Ovary (tissue), 3 donors: ENCODE measurements at regions not wholly inside any gene's neighbourhood (a gene's known extent, or its start where the extent isn't known, plus 50 kb on each side); places are given as distances from the start of the nearest gene placed in this dataset.

Source experiments
- POLR2A ChIP-seq: fragments of 450-650 bp; IDR thresholded peaks from one replicate; pipeline ENCODE4 v1.6.1; 2017; ENCODE audit warnings: antibody characterized with exemption, mild to moderate bottlenecking, moderate library complexity
- TF ChIP-seq, protein P1 (sequence below), 3 donors: fragments of 450-650 bp in 2 of 3; fragments of 200-600 bp in 1 of 3; IDR thresholded peaks; one replicate each; pipeline versions ENCODE4 v1.5.1 to v1.8.0; 2016 to 2022; ENCODE audit warnings: antibody characterized with exemption in 3 of 3, mild to moderate bottlenecking in 1 of 3
- donor health status: DM: no; HTN: no; CAD: no.

DNA sequence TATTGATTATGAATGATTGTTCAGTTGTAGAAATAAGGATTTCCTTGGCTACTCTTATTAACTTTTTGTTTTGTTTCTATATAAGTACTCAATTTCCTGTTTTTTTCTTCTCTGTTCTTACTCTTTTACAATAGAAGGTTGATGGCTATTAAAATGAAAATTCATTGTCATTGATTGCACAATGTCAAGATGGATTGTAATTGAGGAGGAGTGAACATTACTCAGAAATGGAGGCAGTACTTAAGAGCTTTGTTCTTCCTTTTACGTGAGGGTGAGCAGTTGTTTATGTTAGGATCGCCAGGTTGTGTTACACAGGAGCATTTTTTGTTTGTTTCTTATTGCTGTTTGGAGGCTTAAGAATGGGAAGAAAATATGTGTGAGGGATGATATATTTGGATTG lies 2062.4 kb downstream of the ARAP2 start:
- no peak for TF ChIP-seq POLR2A
- TF ChIP-seq, protein P1, sequence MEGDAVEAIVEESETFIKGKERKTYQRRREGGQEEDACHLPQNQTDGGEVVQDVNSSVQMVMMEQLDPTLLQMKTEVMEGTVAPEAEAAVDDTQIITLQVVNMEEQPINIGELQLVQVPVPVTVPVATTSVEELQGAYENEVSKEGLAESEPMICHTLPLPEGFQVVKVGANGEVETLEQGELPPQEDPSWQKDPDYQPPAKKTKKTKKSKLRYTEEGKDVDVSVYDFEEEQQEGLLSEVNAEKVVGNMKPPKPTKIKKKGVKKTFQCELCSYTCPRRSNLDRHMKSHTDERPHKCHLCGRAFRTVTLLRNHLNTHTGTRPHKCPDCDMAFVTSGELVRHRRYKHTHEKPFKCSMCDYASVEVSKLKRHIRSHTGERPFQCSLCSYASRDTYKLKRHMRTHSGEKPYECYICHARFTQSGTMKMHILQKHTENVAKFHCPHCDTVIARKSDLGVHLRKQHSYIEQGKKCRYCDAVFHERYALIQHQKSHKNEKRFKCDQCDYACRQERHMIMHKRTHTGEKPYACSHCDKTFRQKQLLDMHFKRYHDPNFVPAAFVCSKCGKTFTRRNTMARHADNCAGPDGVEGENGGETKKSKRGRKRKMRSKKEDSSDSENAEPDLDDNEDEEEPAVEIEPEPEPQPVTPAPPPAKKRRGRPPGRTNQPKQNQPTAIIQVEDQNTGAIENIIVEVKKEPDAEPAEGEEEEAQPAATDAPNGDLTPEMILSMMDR (IDR thresholded peaks at IDR 0.05) = no peak
